HEK293 (cell line): ENCODE measurements at regions not wholly inside any gene's neighbourhood (a gene's known extent, or its start where the extent isn't known, plus 50 kb on each side); places are given as distances from the start of the nearest gene placed in this dataset.

Experiments used
- CTCF ChIA-PET: fragments of 350-600 bp; formaldehyde crosslinking; extraction: SDS; loops from one replicate; lab custom pipeline; 2021; ENCODE audit warnings: antibody characterized with exemption; lab: Yijun Ruan, JAX
- POLR2A ChIA-PET: fragments of 300-600 bp; formaldehyde crosslinking; extraction: SDS; loops from one replicate; lab custom pipeline; 2020; ENCODE audit warnings: antibody characterized with exemption, inconsistent platforms; lab: Yijun Ruan, JAX
- H3K27ac ChIP-seq: fragments of 200-500 bp; sonication (Bioruptor generic); 2 replicates; pipeline ENCODE4 v1.5.1; 2014; ENCODE audit warnings: low read depth, low read length, control low read depth, inconsistent platforms; ENCODE audit errors: extremely low read depth
- H3K36me3 ChIP-seq, 2 experiments: fragments of 200-500 bp in 1 of 2; sonication (Bioruptor generic) in 1 of 2; 1 replicate in 1 of 2; 2 replicates in 1 of 2; pipeline ENCODE4 v1.5.1; 2014 to 2017; ENCODE audit warnings: inconsistent platforms in 2 of 2, low read length in 2 of 2; ENCODE audit not compliant: control insufficient read depth in 2 of 2, insufficient read depth in 1 of 2
- H3K4me1 ChIP-seq: fragments of 200-500 bp; sonication (Bioruptor generic); 2 replicates; pipeline ENCODE4 v1.5.1; 2014; ENCODE audit warnings: mild to moderate bottlenecking, low read length, inconsistent platforms; ENCODE audit not compliant: control insufficient read depth, insufficient read depth
- H3K4me3 ChIP-seq: 2 replicates; pipeline ENCODE4 v1.5.1; 2011; ENCODE audit warnings: low read depth, mild to moderate bottlenecking, control low read depth, low read length, moderate library complexity
- H3K9me3 ChIP-seq: fragments of 200-500 bp; sonication (Bioruptor generic); 2 replicates; pipeline ENCODE4 v1.5.1; 2014; ENCODE audit warnings: low read depth, low read length, inconsistent platforms; ENCODE audit not compliant: control insufficient read depth, insufficient read depth
- BCL6B ChIP-seq: fragments of 450-650 bp; formaldehyde crosslinking; IDR thresholded peaks from 2 replicates; pipeline ENCODE4 v1.5.1; 2017; ENCODE audit warnings: missing biosample characterization, missing genetic modification characterization
- GLIS2 ChIP-seq: fragments of 450-650 bp; formaldehyde crosslinking; IDR thresholded peaks from 2 replicates; pipeline ENCODE4 v1.5.1; 2016; ENCODE audit warnings: missing biosample characterization, missing genetic modification characterization
- KLF1 ChIP-seq: fragments of 450-650 bp; formaldehyde crosslinking; IDR thresholded peaks from 2 replicates; pipeline ENCODE4 v1.5.1; 2016; ENCODE audit warnings: missing biosample characterization, missing genetic modification characterization
- KLF16 ChIP-seq: fragments of 450-650 bp; formaldehyde crosslinking; IDR thresholded peaks from 2 replicates; pipeline ENCODE4 v1.5.1; 2017; ENCODE audit warnings: missing biosample characterization, missing genetic modification characterization
- MZF1 ChIP-seq: fragments of 450-650 bp; formaldehyde crosslinking; IDR thresholded peaks from 2 replicates; pipeline ENCODE4 v1.5.1; 2017; ENCODE audit warnings: missing biosample characterization, missing genetic modification characterization, borderline replicate concordance
- OSR2 ChIP-seq: fragments of 450-650 bp; formaldehyde crosslinking; IDR thresholded peaks from 2 replicates; pipeline ENCODE4 v1.5.1; 2016; ENCODE audit warnings: missing biosample characterization, missing genetic modification characterization
- REPIN1 ChIP-seq: fragments of 450-650 bp; formaldehyde crosslinking; IDR thresholded peaks from 2 replicates; pipeline ENCODE4 v1.5.1; 2017; ENCODE audit warnings: missing biosample characterization, missing genetic modification characterization, low read depth
- YY1 ChIP-seq: fragments of 450-650 bp; formaldehyde crosslinking; IDR thresholded peaks from 2 replicates; pipeline ENCODE4 v1.5.1; 2018; ENCODE audit warnings: missing biosample characterization, missing genetic modification characterization
- ZBTB17 ChIP-seq: fragments of 450-650 bp; formaldehyde crosslinking; IDR thresholded peaks from 2 replicates; pipeline ENCODE4 v1.5.1; 2016; ENCODE audit warnings: missing biosample characterization, missing genetic modification characterization
- ZBTB48 ChIP-seq: fragments of 450-650 bp; formaldehyde crosslinking; IDR thresholded peaks from 2 replicates; pipeline ENCODE4 v1.5.1; 2016; ENCODE audit warnings: missing biosample characterization, missing genetic modification characterization
- ZEB2 ChIP-seq: fragments of 450-650 bp; formaldehyde crosslinking; IDR thresholded peaks from 2 replicates; pipeline ENCODE4 v1.5.1; 2016; ENCODE audit warnings: missing biosample characterization, missing genetic modification characterization
- ZFP37 ChIP-seq: fragments of 450-650 bp; formaldehyde crosslinking; IDR thresholded peaks from 2 replicates; pipeline ENCODE4 v1.5.1; 2016; ENCODE audit warnings: missing biosample characterization, missing genetic modification characterization
- ZIC2 ChIP-seq: fragments of 450-650 bp; formaldehyde crosslinking; IDR thresholded peaks from 2 replicates; pipeline ENCODE4 v1.5.1; 2016; ENCODE audit warnings: missing biosample characterization, missing genetic modification characterization
- ZNF114 ChIP-seq: fragments of 450-650 bp; formaldehyde crosslinking; IDR thresholded peaks from 2 replicates; pipeline ENCODE4 v1.5.0; 2017; ENCODE audit warnings: missing biosample characterization, missing genetic modification characterization
- ZNF138 ChIP-seq: fragments of 450-650 bp; formaldehyde crosslinking; IDR thresholded peaks from 2 replicates; pipeline ENCODE4 v1.5.1; 2016; ENCODE audit warnings: missing biosample characterization, missing genetic modification characterization, borderline replicate concordance
- ZNF157 ChIP-seq: fragments of 450-650 bp; formaldehyde crosslinking; IDR thresholded peaks from 2 replicates; pipeline ENCODE4 v1.5.1; 2016; ENCODE audit warnings: missing biosample characterization, missing genetic modification characterization
- ZNF175 ChIP-seq: fragments of 450-650 bp; formaldehyde crosslinking; IDR thresholded peaks from 2 replicates; pipeline ENCODE4 v1.5.1; 2016; ENCODE audit warnings: missing biosample characterization, missing genetic modification characterization
- ZNF184 ChIP-seq: fragments of 450-650 bp; IDR thresholded peaks from 2 replicates; pipeline ENCODE4 v1.5.1; 2018; ENCODE audit warnings: missing biosample characterization, mild to moderate bottlenecking, missing genetic modification characterization
- ZNF248 ChIP-seq: fragments of 450-650 bp; formaldehyde crosslinking; IDR thresholded peaks from 2 replicates; pipeline ENCODE4 v1.5.1; 2017; ENCODE audit warnings: missing biosample characterization, missing genetic modification characterization
- ZNF311 ChIP-seq: fragments of 450-650 bp; formaldehyde crosslinking; IDR thresholded peaks from 2 replicates; pipeline ENCODE4 v1.5.1; 2017; ENCODE audit warnings: missing biosample characterization, missing genetic modification characterization, borderline replicate concordance
- ZNF324 ChIP-seq: fragments of 450-650 bp; formaldehyde crosslinking; IDR thresholded peaks from 2 replicates; pipeline ENCODE4 v1.5.1; 2016; ENCODE audit warnings: missing biosample characterization, missing genetic modification characterization
- ZNF335 ChIP-seq: fragments of 450-650 bp; formaldehyde crosslinking; conservative IDR thresholded peaks from 2 replicates; pipeline ENCODE4 v1.5.1; 2016; ENCODE audit warnings: missing biosample characterization, missing genetic modification characterization
- ZNF394 ChIP-seq: fragments of 450-650 bp; formaldehyde crosslinking; IDR thresholded peaks from 2 replicates; pipeline ENCODE4 v1.5.1; 2016; ENCODE audit warnings: missing biosample characterization, missing genetic modification characterization, mild to moderate bottlenecking, moderate library complexity, borderline replicate concordance
- ZNF404 ChIP-seq: fragments of 450-650 bp; formaldehyde crosslinking; IDR thresholded peaks from 2 replicates; pipeline ENCODE4 v1.5.1; 2017; ENCODE audit warnings: missing biosample characterization, missing genetic modification characterization
- ZNF513 ChIP-seq: fragments of 450-650 bp; IDR thresholded peaks from 2 replicates; pipeline ENCODE4 v1.5.1; 2018; ENCODE audit warnings: missing biosample characterization, missing genetic modification characterization
- ZNF521 ChIP-seq: fragments of 450-650 bp; formaldehyde crosslinking; IDR thresholded peaks from 2 replicates; pipeline ENCODE4 v1.5.1; 2017; ENCODE audit warnings: missing biosample characterization, mild to moderate bottlenecking, missing genetic modification characterization
- ZNF571 ChIP-seq: fragments of 450-650 bp; formaldehyde crosslinking; IDR thresholded peaks from 2 replicates; pipeline ENCODE4 v1.5.0; 2017; ENCODE audit warnings: missing biosample characterization, missing genetic modification characterization
- ZNF585B ChIP-seq: fragments of 450-650 bp; formaldehyde crosslinking; IDR thresholded peaks from 2 replicates; pipeline ENCODE4 v1.5.1; 2016; ENCODE audit warnings: missing biosample characterization, missing genetic modification characterization
- ZNF626 ChIP-seq: fragments of 450-650 bp; sonication (Bioruptor Pico); formaldehyde crosslinking; IDR thresholded peaks from 2 replicates; pipeline ENCODE4 v1.5.1; 2018; ENCODE audit warnings: missing biosample characterization, missing genetic modification characterization, inconsistent platforms
- ZNF658 ChIP-seq: fragments of 450-650 bp; formaldehyde crosslinking; IDR thresholded peaks from 2 replicates; pipeline ENCODE4; 2016; ENCODE audit warnings: missing biosample characterization, missing genetic modification characterization
- ZNF660 ChIP-seq: fragments of 450-650 bp; IDR thresholded peaks from 2 replicates; pipeline ENCODE4 v1.5.1; 2018; ENCODE audit warnings: missing biosample characterization, mild to moderate bottlenecking, missing genetic modification characterization
- ZNF664 ChIP-seq: fragments of 450-650 bp; formaldehyde crosslinking; IDR thresholded peaks from 2 replicates; pipeline ENCODE4 v1.5.1; 2016; ENCODE audit warnings: missing biosample characterization, missing genetic modification characterization
- ZNF701 ChIP-seq: fragments of 450-650 bp; formaldehyde crosslinking; IDR thresholded peaks from 2 replicates; pipeline ENCODE4 v1.5.1; 2016; ENCODE audit warnings: missing biosample characterization, missing genetic modification characterization
- ZNF777 ChIP-seq: fragments of 450-650 bp; formaldehyde crosslinking; IDR thresholded peaks from 2 replicates; pipeline ENCODE4 v1.5.1; 2017; ENCODE audit warnings: missing biosample characterization, missing genetic modification characterization, borderline replicate concordance
- ZXDB ChIP-seq: fragments of 450-650 bp; formaldehyde crosslinking; IDR thresholded peaks from 2 replicates; pipeline ENCODE4 v1.5.1; 2016; ENCODE audit warnings: missing biosample characterization, missing genetic modification characterization
- TF ChIP-seq, protein P1 (sequence below): fragments of 450-650 bp; formaldehyde crosslinking; IDR thresholded peaks from 2 replicates; pipeline ENCODE4 v1.5.1; 2016; ENCODE audit warnings: missing biosample characterization, missing genetic modification characterization
- TF ChIP-seq, protein P2 (sequence below): fragments of 450-650 bp; formaldehyde crosslinking; IDR thresholded peaks from 2 replicates; pipeline ENCODE4 v1.5.1; 2016; ENCODE audit warnings: missing biosample characterization, missing genetic modification characterization

DNA sequence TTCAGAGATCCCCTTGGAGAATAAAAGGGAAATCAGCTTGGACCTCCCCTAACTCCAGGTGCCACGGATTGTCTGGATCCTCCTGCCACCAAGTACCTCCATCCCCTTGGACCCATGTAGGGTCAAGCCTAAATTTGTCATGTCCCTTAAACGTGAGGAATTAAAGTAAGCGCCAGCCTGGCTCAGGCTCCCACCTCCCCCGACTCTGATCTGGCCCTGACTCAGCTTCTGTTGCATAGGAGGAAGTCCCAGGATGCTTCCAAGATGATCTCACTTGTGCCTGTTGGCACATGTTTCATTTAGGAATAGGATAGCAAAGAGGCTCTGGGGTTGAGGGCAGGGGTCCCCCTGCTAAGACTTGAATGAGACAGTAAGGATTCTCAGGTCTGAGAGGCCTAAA lies 231.9 kb upstream of the JUN start (continued):
- TF ChIP-seq OSR2 (peak; percentile 32; the same call in 1 of the 2 replicates), ZNF335 (peak; percentile 45; the same call in 1 of the 2 replicates), ZNF585B (no peak), ZNF521 (tag by site-specific recombination) (no peak), ZNF114 (tag by site-specific recombination) (no peak), GLIS2 (tag by site-specific recombination) (peak; percentile 45; the same call in 1 of the 2 replicates), ZEB2 (tag by site-specific recombination) (0 out of 2 replicates have a peak, but pooled peaks have one; percentile 27), ZNF660 (tag by site-specific recombination) (peak; percentile 64; the same call in 1 of the 2 replicates), ZNF513 (tag by site-specific recombination) (no peak), REPIN1 (tag by site-specific recombination) (no peak), ZNF184 (tag by site-specific recombination) (no peak), ZNF324 (tag by site-specific recombination) (no peak), ZNF404 (tag by site-specific recombination) (no peak), ZNF311 (tag by site-specific recombination) (no peak), YY1 (tag by site-specific recombination) (no peak), ZBTB17 (tag by site-specific recombination) (no peak), KLF1 (tag by site-specific recombination) (no peak), ZBTB48 (tag by site-specific recombination) (0 out of 2 replicates have a peak, but pooled peaks have one; percentile 13), ZNF701 (tag by site-specific recombination) (no peak), ZNF571 (tag by site-specific recombination) (no peak), ZXDB (tag by site-specific recombination) (no peak), ZNF658 (tag by site-specific recombination) (no peak)
- TF ChIP-seq, protein P1, sequence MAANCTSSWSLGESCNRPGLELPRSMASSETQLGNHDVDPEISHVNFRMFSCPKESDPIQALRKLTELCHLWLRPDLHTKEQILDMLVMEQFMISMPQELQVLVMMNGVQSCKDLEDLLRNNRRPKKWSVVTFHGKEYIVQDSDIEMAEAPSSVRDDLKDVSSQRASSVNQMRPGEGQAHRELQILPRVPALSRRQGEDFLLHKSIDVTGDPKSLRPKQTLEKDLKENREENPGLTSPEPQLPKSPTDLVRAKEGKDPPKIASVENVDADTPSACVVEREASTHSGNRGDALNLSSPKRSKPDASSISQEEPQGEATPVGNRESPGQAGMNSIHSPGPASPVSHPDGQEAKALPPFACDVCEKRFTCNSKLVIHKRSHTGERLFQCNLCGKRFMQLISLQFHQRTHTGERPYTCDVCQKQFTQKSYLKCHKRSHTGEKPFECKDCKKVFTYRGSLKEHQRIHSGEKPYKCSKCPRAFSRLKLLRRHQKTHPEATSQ (tag by site-specific recombination): no peak
- TF ChIP-seq, protein P2, sequence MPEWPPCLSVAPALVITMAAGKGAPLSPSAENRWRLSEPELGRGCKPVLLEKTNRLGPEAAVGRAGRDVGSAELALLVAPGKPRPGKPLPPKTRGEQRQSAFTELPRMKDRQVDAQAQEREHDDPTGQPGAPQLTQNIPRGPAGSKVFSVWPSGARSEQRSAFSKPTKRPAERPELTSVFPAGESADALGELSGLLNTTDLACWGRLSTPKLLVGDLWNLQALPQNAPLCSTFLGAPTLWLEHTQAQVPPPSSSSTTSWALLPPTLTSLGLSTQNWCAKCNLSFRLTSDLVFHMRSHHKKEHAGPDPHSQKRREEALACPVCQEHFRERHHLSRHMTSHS (tag by site-specific recombination): no peak

DNA sequence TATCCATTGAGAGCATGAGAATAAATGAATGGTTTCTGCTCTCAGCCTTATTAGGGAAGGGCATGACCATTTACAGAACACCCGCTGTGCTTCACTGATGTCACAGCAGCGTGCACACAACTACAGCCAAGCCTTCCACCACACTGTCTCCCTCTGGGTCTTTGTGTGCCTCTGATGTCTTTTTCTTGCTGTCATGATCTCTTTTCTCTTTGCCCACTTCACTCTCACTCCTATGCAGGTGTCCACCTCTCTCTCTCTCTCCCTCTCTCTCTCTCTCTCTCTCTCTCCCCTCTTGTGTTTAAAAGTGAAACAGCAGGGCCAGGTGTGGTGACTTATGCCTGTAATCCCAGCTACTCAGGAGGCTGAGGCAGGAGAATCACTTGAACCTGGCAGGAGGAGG lies 232.5 kb upstream of the JUN start:
- ChIA-PET CTCF (no interaction called here), POLR2A (interaction anchor here (0.7 kb wide), 1 partner anchor 68 kb away, joined by 5 read pairs; no protein-coding TSS in a partner anchor)
- TF ChIP-seq ZNF626 (tag by site-specific recombination) (no peak), ZNF175 (tag by site-specific recombination) (no peak), ZNF777 (no peak), KLF1 (tag by site-specific recombination) (no peak), ZNF664 (tag by site-specific recombination) (no peak), BCL6B (no peak), MZF1 (tag by site-specific recombination) (no peak), ZNF157 (tag by site-specific recombination) (no peak), KLF16 (tag by site-specific recombination) (no peak), ZNF248 (tag by site-specific recombination) (no peak), ZFP37 (tag by site-specific recombination) (no peak), ZNF138 (no peak), ZIC2 (tag by site-specific recombination) (peak; percentile 48; the same call in 1 of the 2 replicates), ZNF394 (tag by site-specific recombination) (no peak)

More for the DNA sequence above, 232.5 kb upstream of the JUN start:
- no peak overlapping the region; the same call in 1 of the 2 replicates for H3K27ac ChIP-seq
- no peak overlapping the region for H3K4me3 ChIP-seq
- no peaks in the 10 kb centered on the region for H3K36me3 ChIP-seq
- peaks cover 12% of the 10 kb centered on the region for H3K4me1 ChIP-seq
- H3K9me3 ChIP-seq: no peaks in the 10 kb centered on the region
